Pancreas (tissue), 10 donors: ENCODE measurements at regions not wholly inside any gene's neighbourhood (a gene's known extent, or its start where the extent isn't known, plus 50 kb on each side); places are given as distances from the start of the nearest gene placed in this dataset.

Source experiments
- ATAC-seq, 4 donors: fragments of 200-7000 bp; cut with Tn5 transposase; one replicate each; pipeline versions ENCODE4 v1.8.0 to v1.9.1; 2020; ENCODE audit warnings: mild to moderate bottlenecking in 4 of 4, moderate library complexity in 4 of 4
- DNase-seq, 6 donors: peaks; one replicate each; pipeline ENCODE4 v3.0.0-alpha.2; 2020
- FAIRE-seq: peaks from 2 replicates; lab custom pipeline; 2012; peaks lifted over from hg19 to GRCh38; lab: Jason Lieb, UNC
- H3K27ac ChIP-seq, 4 donors: fragments of 200-600 bp; sonication (generic); 1 replicate in 3 of 4; 2 replicates in 1 of 4; pipeline versions ENCODE4 v1.5.0 to v1.8.0; 2020
- H3K27me3 ChIP-seq, 4 donors: fragments of 200-600 bp; one replicate each; pipeline ENCODE4 v1.8.0; 2021
- H3K36me3 ChIP-seq, 3 donors: fragments of 200-600 bp; sonication (generic) in 1 of 3; one replicate each; pipeline versions ENCODE4 v1.5.0 to v1.8.0; 2020 to 2021
- H3K4me1 ChIP-seq, 3 donors: fragments of 200-600 bp; one replicate each; pipeline ENCODE4 v1.8.0; 2021
- H3K4me3 ChIP-seq, 4 donors: fragments of 200-600 bp; sonication (generic) in 2 of 4; one replicate each; pipeline versions ENCODE4 v1.5.0 to v1.8.0; 2020 to 2021
- H3K9me3 ChIP-seq, 4 donors: fragments of 200-600 bp; one replicate each; pipeline ENCODE4 v1.8.0; 2021
- CTCF ChIP-seq, 4 donors: fragments of 200-600 bp; sonication (generic) in 3 of 4; IDR thresholded peaks; one replicate each; pipeline versions ENCODE4 v1.5.0 to v1.8.0; 2021; ENCODE audit warnings: antibody characterized with exemption in 4 of 4
- WGBS, 2 donors: extraction: QIAGEN DNeasy Blood & Tissue Kit; methylation state at CpG; one replicate each; pipeline ENCODE4 v1.1.7; 2013; 5-methylcytosine and 5-hydroxymethylcytosine counted together
- intact Hi-C, 3 donors: fragments of 100-400 bp; cut with DNase I; formaldehyde crosslinking; loops; one replicate each; pipeline versions ENCODE4 v1.11.1 to v1.14.2; 2022
- donor health status: healthy with polysubstance abuse.
- donor health status: DM: no; HTN: no; CAD: no; lungs with moderate emphysema.
- donor health status: DM: no; HTN: no; CAD: no.
- donor health status: control.
- donor health status: control.
- donor health status: Bipolar disorder and iron deficiency.
- donor health status: DM: yes; HTN: yes; CAD: no.
- donor health status: DM: no; HTN: no; CAD: no.
- donor health status: DM: no; HTN: no; CAD: no.
- donor health status: DM: yes; HTN: yes; CAD: no.

DNA sequence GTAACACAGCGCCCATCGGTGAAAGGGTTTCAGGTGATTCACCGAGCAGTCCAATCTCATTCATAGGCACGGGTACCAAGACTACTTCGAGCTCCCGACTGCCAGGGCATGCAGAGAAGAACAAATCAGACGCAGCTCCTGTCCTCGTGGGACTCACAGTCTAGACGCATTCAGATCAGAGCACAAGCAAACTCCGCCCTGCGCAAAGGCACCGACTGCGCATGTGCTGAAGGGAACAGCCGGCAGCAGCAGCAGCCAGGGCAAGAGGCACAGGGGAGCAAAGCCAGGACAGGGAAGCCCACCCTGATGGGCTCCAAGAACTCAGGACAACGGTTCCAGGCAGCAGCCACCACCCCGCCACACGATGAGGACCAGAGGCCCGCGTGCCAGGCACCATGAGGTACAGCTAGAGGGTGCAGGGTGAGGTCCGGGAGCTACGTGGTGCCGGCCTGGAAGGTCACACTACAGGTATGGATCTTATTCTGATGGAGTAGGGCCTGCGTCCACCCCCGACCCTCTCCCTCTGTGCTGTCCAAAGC is 315.7 kb downstream of the FOXL1 start:
- DNase-seq (no peak), FAIRE-seq (no peak), ATAC-seq (no peak)
- H3K27ac ChIP-seq, result no peak overlapping the region
- TF ChIP-seq CTCF (IDR thresholded peaks at IDR 0.05), result no peak
- peaks cover 0 to 17% (median 2%) of the 10 kb centered on the region in 4 donors for H3K27me3 ChIP-seq
- H3K36me3 ChIP-seq, result no peaks in the 10 kb centered on the region
- no peak overlapping the region for H3K4me3 ChIP-seq
- 76 to 79% methylated on average over 24 of the region's 24 CpGs for WGBS, 2 donors
- H3K9me3 ChIP-seq, result no peaks in the 10 kb centered on the region
- intact Hi-C loops, result no loop called here
- H3K4me1 ChIP-seq, result no peaks in the 10 kb centered on the region

DNA sequence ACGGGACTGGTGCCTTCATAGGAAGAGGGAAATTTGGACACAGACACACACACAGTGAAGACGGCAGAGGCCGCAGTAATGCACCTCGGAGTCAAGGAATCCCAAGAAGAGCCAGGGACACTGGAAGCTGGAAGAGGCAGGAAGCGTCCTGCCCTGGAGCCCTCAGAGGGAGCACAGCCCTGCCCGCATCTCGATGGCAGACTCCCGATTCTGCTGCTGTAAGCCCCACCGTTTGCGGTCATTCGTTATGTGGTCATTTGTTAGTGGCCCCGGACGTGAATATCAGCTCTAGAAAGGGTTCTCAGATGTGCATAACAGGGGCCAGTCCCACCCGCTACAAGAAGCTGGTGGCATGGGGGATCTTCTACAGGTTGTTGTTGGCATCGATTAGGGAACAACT is 316.6 kb downstream of the FOXL1 start:
- ATAC-seq (no peak), FAIRE-seq (no peak), DNase-seq (no peak)
- no peak overlapping the region for H3K27ac ChIP-seq
- H3K9me3 ChIP-seq, result no peaks in the 10 kb centered on the region
- no peaks in the 10 kb centered on the region for H3K4me1 ChIP-seq
- no peak overlapping the region for H3K4me3 ChIP-seq
- no peaks in the 10 kb centered on the region for H3K36me3 ChIP-seq
- TF ChIP-seq CTCF (IDR thresholded peaks at IDR 0.05), result no peak
- intact Hi-C loops, result no loop called here
- WGBS, 2 donors, result 54 to 55% methylated on average over 15 of the region's 15 CpGs
- H3K27me3 ChIP-seq, result peaks cover 0 to 17% (median 2%) of the 10 kb centered on the region in 4 donors

GRCh38 chr16:86895606-86896005 is 317.3 kb downstream of the FOXL1 start:
- no peaks in the 10 kb centered on the region for H3K36me3 ChIP-seq
- no peak for DNase-seq
- peaks cover 0 to 17% (median 2%) of the 10 kb centered on the region in 4 donors for H3K27me3 ChIP-seq
- no peak for FAIRE-seq
- intact Hi-C loops, result no loop called here
- no peak overlapping the region for H3K4me3 ChIP-seq
- WGBS, 2 donors, result 22 to 24% methylated on average over 11 of the region's 11 CpGs
- ATAC-seq, result no peak
- H3K4me1 ChIP-seq, result no peaks in the 10 kb centered on the region
- no peak overlapping the region for H3K27ac ChIP-seq
- no peaks in the 10 kb centered on the region for H3K9me3 ChIP-seq
- TF ChIP-seq CTCF (IDR thresholded peaks at IDR 0.05), result no peak

DNA sequence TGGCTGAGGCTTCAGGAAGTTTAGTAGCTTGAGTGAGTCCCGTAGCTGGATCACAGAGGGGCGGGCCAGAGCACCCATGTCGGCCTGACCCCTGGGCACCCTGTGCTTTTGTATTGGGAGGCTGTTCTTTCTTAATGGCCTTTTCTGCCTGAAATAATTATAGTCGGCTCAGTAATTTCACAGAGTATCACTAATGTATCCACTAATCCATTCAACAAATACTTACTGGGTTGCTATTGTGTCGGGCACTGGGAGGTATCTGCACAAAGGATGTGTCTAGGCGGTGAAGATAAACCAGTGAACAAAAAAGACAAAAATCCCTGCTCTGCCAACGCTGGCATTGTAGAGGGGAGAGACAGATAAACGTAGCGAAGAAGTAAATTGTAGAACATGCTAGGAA is 318.6 kb downstream of the FOXL1 start:
- no peak for FAIRE-seq

More for the DNA sequence above, 318.6 kb downstream of the FOXL1 start:
- no peak for TF ChIP-seq CTCF (IDR thresholded peaks at IDR 0.05)
- no peak for DNase-seq
- Histone ChIP-seq H3K36me3 (no peaks in the 10 kb centered on the region), H3K9me3 (no peaks in the 10 kb centered on the region), H3K4me1 (no peaks in the 10 kb centered on the region), H3K27me3 (peaks cover 0 to 11% (median 2%) of the 10 kb centered on the region in 4 donors), H3K4me3 (no peak overlapping the region), H3K27ac (no peak overlapping the region)
- no peak for ATAC-seq
- 65 to 71% methylated on average over 9 of the region's 9 CpGs for WGBS, 2 donors
- intact Hi-C loops, result no loop called here
